Panc1 (cell line): ENCODE measurements at regions not wholly inside any gene's neighbourhood (a gene's known extent, or its start where the extent isn't known, plus 50 kb on each side); places are given as distances from the start of the nearest gene placed in this dataset.
A peak's percentile ranks its signal among the peaks of the same experiment; 100 is the strongest.

Experiments used
- ATAC-seq: fragments of 200-7000 bp; cut with Tn5 transposase; 2 replicates; pipeline ENCODE4 v1.9.1; 2020; ENCODE audit warnings: mild to moderate bottlenecking, moderate library complexity
- BruUV-seq: library from RNA; stranded (reverse); fragments of 400-500 nt; replicated peaks from 2 replicates; lab custom pipeline; 2021; lab: Mats Ljungman, UMichigan
- CTCF ChIA-PET: fragments of 300-600 bp; sonication (Branson Sonifier 250); formaldehyde crosslinking; loops from one replicate; lab custom pipeline; 2022; ENCODE audit warnings: antibody characterized with exemption; lab: Charles Lee
- POLR2A ChIA-PET: fragments of 300-600 bp; sonication (Branson Sonifier 250); formaldehyde crosslinking; loops from one replicate; lab custom pipeline; 2022; ENCODE audit warnings: antibody characterized with exemption; lab: Charles Lee
- DNase-seq: peaks from one replicate; pipeline ENCODE4 v3.0.0-alpha.2; 2010; ENCODE audit warnings: low read depth, low spot score
- H3K27ac ChIP-seq: 2 replicates; pipeline ENCODE4 v1.5.1; 2011; ENCODE audit warnings: mild to moderate bottlenecking, low read length, inconsistent platforms
- H3K27me3 ChIP-seq: fragments of 200-500 bp; sonication (Bioruptor generic); 2 replicates; pipeline ENCODE4 v1.6.0; 2014; ENCODE audit warnings: low read length, inconsistent platforms; ENCODE audit not compliant: control insufficient read depth, insufficient read depth
- H3K36me3 ChIP-seq: fragments of 200-500 bp; sonication (Bioruptor generic); 2 replicates; pipeline ENCODE4 v1.5.1; 2014; ENCODE audit warnings: inconsistent platforms, mild to moderate bottlenecking, low read length, moderate library complexity; ENCODE audit not compliant: control insufficient read depth, insufficient read depth
- H3K4me1 ChIP-seq: 2 replicates; pipeline ENCODE4 v1.5.1; 2011; ENCODE audit warnings: inconsistent platforms, mild to moderate bottlenecking, low read length, moderate library complexity; ENCODE audit not compliant: control insufficient read depth, insufficient read depth
- H3K4me3 ChIP-seq, 2 experiments: 2 replicates each; pipeline ENCODE4 v1.5.1; 2011 to 2012; ENCODE audit warnings: low read depth in 2 of 2, low read length in 2 of 2, mild to moderate bottlenecking in 2 of 2, inconsistent platforms in 1 of 2, moderate library complexity in 1 of 2
- H3K9me3 ChIP-seq: fragments of 200-500 bp; sonication (Bioruptor generic); 2 replicates; pipeline ENCODE4 v1.5.1; 2014; ENCODE audit warnings: low read depth, mild to moderate bottlenecking, inconsistent platforms, low read length, moderate library complexity; ENCODE audit not compliant: control insufficient read depth, insufficient read depth
- CTCF ChIP-seq: fragments of 450-650 bp; IDR thresholded peaks from 2 replicates; pipeline ENCODE4 v1.5.1; 2017; ENCODE audit warnings: mild to moderate bottlenecking
- POLR2AphosphoS5 ChIP-seq: IDR thresholded peaks from 2 replicates; pipeline ENCODE4 v1.6.1; 2012; ENCODE audit warnings: mild to moderate bottlenecking, low read depth, low read length, moderate library complexity
- REST ChIP-seq, 2 experiments: IDR thresholded peaks; 2 replicates each; pipeline ENCODE4 v1.6.1; 2011 to 2012; ENCODE audit warnings: low read depth in 2 of 2, control low read depth in 1 of 2, low read length in 1 of 2, mild to moderate bottlenecking in 1 of 2, moderate library complexity in 1 of 2; ENCODE audit not compliant: insufficient read depth in 1 of 2
- SIN3A ChIP-seq: IDR thresholded peaks from 2 replicates; pipeline ENCODE4 v1.6.1; 2012; ENCODE audit warnings: low read depth, mild to moderate bottlenecking, low read length, moderate library complexity, borderline replicate concordance; ENCODE audit not compliant: insufficient read depth
- TCF7L2 ChIP-seq: IDR thresholded peaks from 2 replicates; pipeline ENCODE4 v1.6.1; 2011; ENCODE audit warnings: mild to moderate bottlenecking, low read depth, low read length, inconsistent platforms
- in situ Hi-C: cut with HindIII; loops from 2 replicates; pipeline ENCODE4 v1.10.0; 2016; ENCODE audit warnings: low sequenced_read_pairs, low pct_unique_long_range_greater_than_20kb
- intact Hi-C: fragments of 100-400 bp; cut with micrococcal nuclease; formaldehyde crosslinking; loops from one replicate; pipeline ENCODE4 v1.10.0; 2022; ENCODE audit not compliant: unreplicated experiment

- ChIA-PET CTCF (no interaction called here), POLR2A (no interaction called here)
- Histone ChIP-seq H3K4me3 (no peak overlapping the region), H3K36me3 (no peaks in the 10 kb centered on the region), H3K4me1 (no peaks in the 10 kb centered on the region), H3K9me3 (no peaks in the 10 kb centered on the region), H3K27ac (no peak overlapping the region), H3K27me3 (peaks cover 27% of the 10 kb centered on the region)
- TF ChIP-seq TCF7L2 (no peak), REST (IDR thresholded peaks at IDR 0.05; ENCODE audit: insufficient read depth in 1 of 2, low read depth in 2 of 2, low read length in 1 of 2) (no peak)
- in situ Hi-C loops (no loop called here), intact Hi-C loops (no loop called here)
- no TSS peak for BruUV-seq
- DNase-seq (no peak), ATAC-seq (peak; percentile 32; the same call in 1 of the 2 replicates)
Measured at GRCh38 chr6:169839898-169840631, 88.6 kb downstream of the ERMARD start.

GRCh38 chr6:169839493-169839892, 88.1 kb downstream of the ERMARD start:
- H3K9me3 ChIP-seq: no peaks in the 10 kb centered on the region
- no peak for DNase-seq
- H3K4me1 ChIP-seq: no peaks in the 10 kb centered on the region
- CTCF ChIA-PET: no interaction called here
- no peak for ATAC-seq
- H3K27me3 ChIP-seq: peaks cover 30% of the 10 kb centered on the region
- no peak for TF ChIP-seq POLR2AphosphoS5
- no peak for TF ChIP-seq CTCF
- TF ChIP-seq REST (IDR thresholded peaks at IDR 0.05; ENCODE audit: insufficient read depth in 1 of 2, low read depth in 2 of 2, low read length in 1 of 2): no peak
- TF ChIP-seq TCF7L2: no peak
- TF ChIP-seq SIN3A: no peak
- no TSS peak for BruUV-seq
- no peak overlapping the region for H3K27ac ChIP-seq
- no peaks in the 10 kb centered on the region for H3K36me3 ChIP-seq
- H3K4me3 ChIP-seq: no peak overlapping the region
- POLR2A ChIA-PET: no interaction called here
- in situ Hi-C loops: no loop called here
- intact Hi-C loops: no loop called here
